IMR-90 (cell line): ENCODE measurements at regions not wholly inside any gene's neighbourhood (a gene's known extent, or its start where the extent isn't known, plus 50 kb on each side); places are given as distances from the start of the nearest gene placed in this dataset.
A peak's percentile ranks its signal among the peaks of the same experiment; 100 is the strongest.

Experiments
- ATAC-seq: fragments of 200-7000 bp; cut with Tn5 transposase; 2 replicates; pipeline ENCODE4 v1.9.1; 2020; ENCODE audit warnings: low read depth, mild to moderate bottlenecking, moderate library complexity
- BruUV-seq: library from RNA; stranded (reverse); fragments of 400-500 nt; replicated peaks from 2 replicates; lab custom pipeline; 2021; lab: Mats Ljungman, UMichigan
- CTCF ChIA-PET: fragments of 300-600 bp; formaldehyde crosslinking; extraction: SDS; loops from one replicate; lab custom pipeline; 2021; ENCODE audit warnings: antibody characterized with exemption; lab: Yijun Ruan, JAX
- POLR2A ChIA-PET: fragments of 300-600 bp; sonication (Branson Sonifier 250); formaldehyde crosslinking; loops from one replicate; lab custom pipeline; 2022; ENCODE audit warnings: antibody characterized with exemption; ENCODE audit not compliant: unreplicated experiment; lab: Charles Lee
- DNase-seq: peaks from one replicate; pipeline ENCODE4 v3.0.0; 2013
- H2AFZ ChIP-seq: replicated peaks from 2 replicates; pipeline ENCODE3; 2013; ENCODE audit warnings: low read length, mild to moderate bottlenecking; ENCODE audit not compliant: poor library complexity
- H2AK5ac ChIP-seq: 2 replicates; pipeline ENCODE4 v1.6.1; 2013; ENCODE audit warnings: low read depth, low read length, inconsistent platforms
- H2AK9ac ChIP-seq: replicated peaks from 2 replicates; pipeline ENCODE3; 2013; ENCODE audit warnings: mild to moderate bottlenecking, low read depth, low read length, moderate library complexity; ENCODE audit not compliant: poor library complexity
- H2BK120ac ChIP-seq: 2 replicates; pipeline ENCODE4 v1.6.1; 2013; ENCODE audit warnings: low read depth, low read length, inconsistent platforms
- H2BK15ac ChIP-seq: 3 replicates; pipeline ENCODE4 v1.6.1; 2013; ENCODE audit warnings: low read depth, low read length, inconsistent platforms
- H2BK20ac ChIP-seq: 2 replicates; pipeline ENCODE4 v1.6.1; 2013; ENCODE audit warnings: low read depth, mild to moderate bottlenecking, inconsistent platforms, low read length, moderate library complexity
- H2BK5ac ChIP-seq: 2 replicates; pipeline ENCODE4 v1.6.1; 2013; ENCODE audit warnings: mild to moderate bottlenecking, low read depth, low read length, inconsistent platforms; ENCODE audit not compliant: poor library complexity, severe bottlenecking
- H3K14ac ChIP-seq: replicated peaks from 2 replicates; pipeline ENCODE4 v1.6.1; 2013; ENCODE audit warnings: low read depth, low read length, inconsistent platforms
- H3K18ac ChIP-seq: 2 replicates; pipeline ENCODE4 v1.6.1; 2013; ENCODE audit warnings: low read depth, low read length, control low read depth
- H3K23ac ChIP-seq: 2 replicates; pipeline ENCODE4 v1.6.1; 2013; ENCODE audit warnings: low read depth, low read length, inconsistent platforms
- H3K27ac ChIP-seq: 2 replicates; pipeline ENCODE4 v1.5.1; 2013; ENCODE audit warnings: mild to moderate bottlenecking, control low read depth, low read length; ENCODE audit not compliant: insufficient read depth
- H3K27me3 ChIP-seq: 2 replicates; pipeline ENCODE4 v1.6.1; 2013; ENCODE audit warnings: low read length; ENCODE audit not compliant: control insufficient read depth, insufficient read depth
- H3K36me3 ChIP-seq: 2 replicates; pipeline ENCODE4 v1.6.1; 2013; ENCODE audit warnings: low read length, mixed read lengths; ENCODE audit not compliant: control insufficient read depth, insufficient read depth
- H3K4ac ChIP-seq: 2 replicates; pipeline ENCODE4 v1.6.1; 2013; ENCODE audit warnings: low read depth, low read length, inconsistent platforms
- H3K4me1 ChIP-seq: 2 replicates; pipeline ENCODE4 v1.6.1; 2013; ENCODE audit warnings: low read length, mixed read lengths; ENCODE audit not compliant: control insufficient read depth, insufficient read depth
- H3K4me2 ChIP-seq: 2 replicates; pipeline ENCODE4 v1.6.1; 2013; ENCODE audit warnings: low read depth, mild to moderate bottlenecking, control low read depth, low read length, moderate library complexity
- H3K4me3 ChIP-seq: 2 replicates; pipeline ENCODE4 v1.5.1; 2013; ENCODE audit warnings: low read depth, mild to moderate bottlenecking, control low read depth, low read length, moderate library complexity; ENCODE audit not compliant: insufficient read depth
- H3K56ac ChIP-seq: 2 replicates; pipeline ENCODE4 v1.6.1; 2013; ENCODE audit warnings: low read length, inconsistent platforms; ENCODE audit not compliant: insufficient read depth; ENCODE audit errors: extremely low read depth
- H3K79me1 ChIP-seq, 2 experiments: 2 replicates each; pipeline ENCODE4 v1.6.1; 2013; ENCODE audit warnings: low read length in 2 of 2, inconsistent platforms in 1 of 2, low read depth in 1 of 2
- H3K9ac ChIP-seq: 2 replicates; pipeline ENCODE4 v1.6.1; 2013; ENCODE audit warnings: low read depth, low read length, control low read depth
- H3K9me1 ChIP-seq: 2 replicates; pipeline ENCODE4 v1.6.1; 2013; ENCODE audit warnings: low read length, inconsistent platforms; ENCODE audit not compliant: insufficient read depth
- H3K9me3 ChIP-seq: 2 replicates; pipeline ENCODE4 v1.6.1; 2013; ENCODE audit warnings: low read length; ENCODE audit not compliant: control insufficient read depth, insufficient read depth
- H4K20me1 ChIP-seq: 2 replicates; pipeline ENCODE4 v1.6.1; 2013; ENCODE audit warnings: low read length, inconsistent platforms; ENCODE audit not compliant: insufficient read depth
- H4K5ac ChIP-seq: 2 replicates; pipeline ENCODE4 v1.6.1; 2013; ENCODE audit warnings: mild to moderate bottlenecking, low read depth, low read length, control low read depth
- H4K8ac ChIP-seq, 2 experiments: 2 replicates each; pipeline ENCODE4 v1.6.1; 2013; ENCODE audit warnings: low read depth in 2 of 2, low read length in 2 of 2, control low read depth in 1 of 2, inconsistent platforms in 1 of 2
- H4K91ac ChIP-seq: 2 replicates; pipeline ENCODE4 v1.6.1; 2013; ENCODE audit warnings: low read depth, low read length, inconsistent platforms; ENCODE audit not compliant: insufficient read depth
- MAFK ChIP-seq: IDR thresholded peaks from 2 replicates; pipeline ENCODE4 v1.6.1; 2012; ENCODE audit warnings: low read depth, low read length, improper control_type of control experiment
- WGBS, 2 experiments: methylation state at CpG; one replicate each; pipeline versions ENCODE4 v1.1.5 to v1.1.7; 2013; ENCODE audit warnings: missing lambda C conversion rate in 2 of 2; ENCODE audit not compliant: insufficient read length in 1 of 2; ENCODE audit errors: extremely low coverage in 2 of 2; 5-methylcytosine and 5-hydroxymethylcytosine counted together
- dilution Hi-C: fragments of 300-500 bp; cut with HindIII; formaldehyde crosslinking; loops from one replicate; pipeline ENCODE4 v1.14.3; 2018; ENCODE audit warnings: low sequenced_read_pairs; ENCODE audit not compliant: unreplicated experiment
- in situ Hi-C: fragments of 300-500 bp; cut with MboI; formaldehyde crosslinking; loops from 3 replicates; pipeline ENCODE4 v1.14.3; 2019; ENCODE audit warnings: low sequenced_read_pairs, inconsistent platforms, mixed read lengths
- intact Hi-C: fragments of 100-400 bp; cut with micrococcal nuclease; formaldehyde crosslinking; loops from 2 replicates; pipeline ENCODE4 v1.10.0; 2022

GRCh38 chr12:43294916-43295315 lies 257.1 kb downstream of the ADAMTS20 start:
- H2BK120ac ChIP-seq: peak overlapping the region; percentile 78; the same call in 1 of the 2 replicates
- TF ChIP-seq MAFK: no peak

More at GRCh38 chr12:43294916-43295315, 257.1 kb downstream of the ADAMTS20 start:
- POLR2A ChIA-PET: no interaction called here
- in situ Hi-C loops (loop anchor here (25.0 kb wide), 1 partner anchor 958 kb away; the partner anchor contains the start of genes PPHLN1 and ZCRB1), intact Hi-C loops (no loop called here), dilution Hi-C loops (no loop called here)
- peak overlapping the region; percentile 55; the same call in 1 of the 2 replicates for H3K4ac ChIP-seq
- H3K4me3 ChIP-seq: no peak overlapping the region
- H4K91ac ChIP-seq: peak overlapping the region; percentile 48
- H3K79me1 ChIP-seq: peaks cover 0 to 3% of the 10 kb centered on the region in 2 experiments; a peak in 1 of 4 replicates
- peak overlapping the region; percentile 73 for H2BK5ac ChIP-seq
- no peak overlapping the region for H3K9ac ChIP-seq
- WGBS, 2 experiments: 100% methylated on average over 1 of the region's 2 CpGs; no CpG with 5 or more reads in 1 of the 2 experiments
- CTCF ChIA-PET: interaction anchor here (0.6 kb wide), 1 partner anchor 259 kb away, joined by 4 read pairs; no protein-coding TSS in a partner anchor
- no peaks in the 10 kb centered on the region for H3K9me3 ChIP-seq
- H3K14ac ChIP-seq: peak overlapping the region; percentile 86
- no peak for ATAC-seq
- H2AK5ac ChIP-seq: peak overlapping the region; percentile 77; the same call in 1 of the 2 replicates
- no peak overlapping the region; the same call in 1 of the 2 replicates for H3K56ac ChIP-seq
- peak overlapping the region; percentile 47 for H3K4me2 ChIP-seq
- H2AFZ ChIP-seq: no peak overlapping the region
- H2BK20ac ChIP-seq: peak overlapping the region; percentile 69
- no peak overlapping the region; the same call in 1 of the 2 replicates for H3K27ac ChIP-seq
- H3K9me1 ChIP-seq: no peaks in the 10 kb centered on the region; the same call in none of the 2 replicates
- H4K5ac ChIP-seq: peak overlapping the region; percentile 94; the same call in 1 of the 2 replicates
- no peak for DNase-seq
- H3K27me3 ChIP-seq: no peaks in the 10 kb centered on the region
- no peak overlapping the region for H2AK9ac ChIP-seq
- peak overlapping the region; percentile 46; the same call in 2 of the 3 replicates for H2BK15ac ChIP-seq
- peak overlapping the region; percentile 64 to 65 for H4K8ac ChIP-seq
- no TSS peak for BruUV-seq
- peak overlapping the region; percentile 86; the same call in 1 of the 2 replicates for H3K18ac ChIP-seq
- H3K23ac ChIP-seq: no peak overlapping the region; the same call in 1 of the 2 replicates
- H4K20me1 ChIP-seq: no peaks in the 10 kb centered on the region
- peaks cover 17% of the 10 kb centered on the region for H3K4me1 ChIP-seq
- no peaks in the 10 kb centered on the region for H3K36me3 ChIP-seq
